ENCODE measurements at regions not wholly inside any gene's neighbourhood (a gene's known extent, or its start where the extent isn't known, plus 50 kb on each side); places are given as distances from the start of the nearest gene placed in this dataset.

GRCh38 chr7:49159536-49159935 is 235.2 kb downstream of the CDC14C start:
- Histone ChIP-seq H3K9ac (ENCODE audit: low read length) (no peak overlapping the region), H3K9me2 (ENCODE audit: insufficient read depth) (no peaks in the 10 kb centered on the region), H3K79me2 (ENCODE audit: insufficient read depth, low read length) (no peaks in the 10 kb centered on the region), H3K27ac (ENCODE audit: low read depth, low read length) (no peak overlapping the region), H3K27me3 (ENCODE audit: insufficient read depth, low read length) (no peaks in the 10 kb centered on the region), H3K9me3 (ENCODE audit: control insufficient read depth in 1 of 2, insufficient read depth in 1 of 2, low read depth in 1 of 2, low read length in 2 of 2) (peaks cover 0 to 4% of the 10 kb centered on the region in 2 experiments; a peak in 2 of 4 replicates), H3K4me2 (ENCODE audit: low read length) (no peak overlapping the region), H2AFZ (ENCODE audit: low read depth, low read length, poor library complexity, severe bottlenecking) (no peak overlapping the region), H3K36me3 (ENCODE audit: control insufficient read depth in 1 of 2, insufficient read depth in 2 of 2, low read length in 2 of 2) (no peaks in the 10 kb centered on the region), H3K4me1 (ENCODE audit: control insufficient read depth in 1 of 2, insufficient read depth in 2 of 2, low read length in 2 of 2) (no peaks in the 10 kb centered on the region), H3K4me3 (replicated peaks in 1 of 2; ENCODE audit: low read depth in 1 of 2, low read length in 2 of 2) (no peak overlapping the region), H4K20me1 (ENCODE audit: insufficient read depth) (no peaks in the 10 kb centered on the region)
- ChIA-PET RAD21 (ENCODE audit: low non-redundant PET in 1 of 2, low total read pairs in 2 of 2, uncharacterized antibody in 2 of 2, unreplicated experiment in 2 of 2) (no interaction called here), POLR2A (no interaction called here), CTCF (no interaction called here)
- TF ChIP-seq SP1 (IDR thresholded peaks at IDR 0.05; ENCODE audit: low read depth) (no peak), ELF1 (IDR thresholded peaks at IDR 0.05; ENCODE audit: borderline replicate concordance, low read depth) (no peak), POLR2AphosphoS5 (IDR thresholded peaks at IDR 0.05; ENCODE audit: low read depth, low read length) (no peak), SRF (IDR thresholded peaks at IDR 0.05; ENCODE audit: low read depth) (no peak), RAD21 (IDR thresholded peaks at IDR 0.05; ENCODE audit: low read depth) (no peak), TCF7L2 (IDR thresholded peaks at IDR 0.05; ENCODE audit: borderline replicate concordance, extremely low read depth, insufficient read depth, insufficient read length) (no peak), CTCF (IDR thresholded peaks at IDR 0.05 in 2 of 3, conservative IDR thresholded peaks at IDR 0.05 in 1 of 3; ENCODE audit: borderline replicate concordance in 1 of 3, insufficient read depth in 1 of 3, low read depth in 2 of 3, low read length in 2 of 3) (no peak), ZBTB33 (IDR thresholded peaks at IDR 0.05; ENCODE audit: extremely low read depth, insufficient replicate concordance, low read length) (no peak), EZH2phosphoT487 (IDR thresholded peaks at IDR 0.05; ENCODE audit: borderline replicate concordance) (no peak), YY1 (IDR thresholded peaks at IDR 0.05; ENCODE audit: extremely low read depth, insufficient replicate concordance, low read depth, low read length) (no peak), SIN3A (IDR thresholded peaks at IDR 0.05; ENCODE audit: low read depth) (no peak), REST (IDR thresholded peaks at IDR 0.05; ENCODE audit: low read depth) (no peak)
- BruUV-seq (replicated peaks): no TSS peak
- intact Hi-C loops (cut with micrococcal nuclease): no loop called here
- DNase-seq (ENCODE audit: low read depth, low spot score) (no peak), ATAC-seq (no peak)
